HG03108 (cell line): ENCODE measurements at regions not wholly inside any gene's neighbourhood (a gene's known extent, or its start where the extent isn't known, plus 50 kb on each side); places are given as distances from the start of the nearest gene placed in this dataset.
"Not testable (repeated sequence)": the region's sequence is repeated elsewhere in the genome, so short reads cannot be mapped to it uniquely, and the experiment has no call there.

Source experiments
- ATAC-seq: cut with Tn5 transposase; IDR thresholded peaks from one replicate; pipeline ENCODE4 v1.9.1; 2021; ENCODE audit warnings: moderate library complexity; ENCODE audit not compliant: unreplicated experiment

DNA sequence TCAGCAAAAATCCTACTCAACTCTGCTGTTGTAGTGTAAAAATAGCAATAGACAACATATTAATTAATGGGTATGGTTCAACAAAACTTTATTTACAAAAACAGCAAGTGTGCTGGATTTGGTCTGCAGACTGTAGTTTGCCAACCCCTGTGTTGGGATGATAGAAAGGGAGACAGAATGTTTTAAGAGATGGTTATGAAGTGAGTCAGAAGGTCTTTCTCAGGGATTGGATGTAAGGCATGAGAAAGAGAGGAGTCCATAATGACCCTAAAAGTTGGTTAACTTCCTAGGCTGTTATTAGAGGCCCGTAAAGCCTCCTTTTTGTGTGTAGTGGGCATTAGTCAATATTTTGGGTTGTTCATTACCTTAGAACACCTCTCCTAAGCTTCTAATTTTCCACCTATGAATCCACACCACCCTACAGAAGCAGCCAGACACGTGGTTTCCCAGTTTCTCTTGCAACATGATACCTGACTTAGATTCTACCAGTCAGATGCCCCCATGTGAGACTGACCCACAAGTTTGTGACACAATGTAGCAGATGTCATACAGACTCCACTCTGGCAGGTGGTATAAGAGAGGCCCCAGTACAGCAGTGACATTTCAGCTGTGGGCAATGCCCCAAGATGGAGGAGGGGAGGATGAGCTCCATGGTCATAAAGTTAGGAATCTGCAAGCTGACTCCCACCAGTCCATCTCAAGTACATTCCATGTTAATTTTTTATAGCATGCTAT is 1015.6 kb downstream of the KCNMA1 start:
- ATAC-seq = no peak

DNA sequence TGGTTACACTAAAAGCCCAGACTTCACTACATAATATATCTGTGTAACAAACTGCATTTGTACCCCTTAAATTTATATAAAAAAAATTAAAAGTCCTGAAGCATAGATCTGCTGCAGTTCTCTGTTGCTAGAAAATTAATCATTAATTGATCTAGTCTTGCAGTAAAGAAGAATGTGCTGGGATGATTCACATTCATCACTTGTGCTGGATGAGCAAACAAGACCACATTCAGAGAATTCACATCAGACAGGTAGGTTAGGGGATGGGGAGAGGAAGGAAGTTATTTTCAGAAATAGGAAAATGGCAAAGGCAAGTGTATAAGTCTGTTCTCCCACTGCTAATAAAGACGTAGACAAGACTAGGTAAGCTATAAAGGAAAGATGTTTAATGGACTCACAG is 1019.0 kb downstream of the KCNMA1 start:
- no peak for ATAC-seq

DNA sequence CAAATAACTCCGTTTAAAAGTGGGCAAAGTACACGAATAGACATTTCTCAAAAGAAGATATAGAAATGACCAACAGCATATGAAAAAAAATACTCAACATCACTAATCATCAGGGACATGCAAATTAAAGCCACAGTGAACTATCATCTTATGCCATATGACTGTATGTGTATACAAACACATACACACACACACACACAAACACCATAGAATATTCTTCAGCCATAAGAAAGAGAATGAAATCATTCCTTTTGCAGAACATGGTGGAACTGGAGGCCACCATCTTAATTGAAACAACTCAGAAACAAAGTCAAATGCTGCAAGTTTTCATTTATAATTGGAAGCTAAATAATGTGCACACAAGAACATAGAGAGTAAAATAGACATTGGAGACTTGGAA is 1019.4 kb downstream of the KCNMA1 start:
- no peak for ATAC-seq

DNA sequence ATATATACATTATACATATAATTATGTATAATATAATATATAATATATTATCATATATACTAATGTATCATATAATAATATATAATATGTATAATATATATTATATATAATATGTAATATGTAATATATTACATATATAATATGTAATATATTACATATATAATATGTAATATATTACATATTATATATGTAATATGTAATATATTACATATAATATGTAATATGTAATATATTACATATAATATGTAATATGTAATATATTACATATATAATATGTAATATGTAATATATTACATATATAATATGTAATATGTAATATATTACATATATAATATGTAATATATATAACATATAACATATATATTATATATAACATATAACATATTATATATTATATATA is 1020.9 kb downstream of the KCNMA1 start:
- ATAC-seq = not testable (repeated sequence)

DNA sequence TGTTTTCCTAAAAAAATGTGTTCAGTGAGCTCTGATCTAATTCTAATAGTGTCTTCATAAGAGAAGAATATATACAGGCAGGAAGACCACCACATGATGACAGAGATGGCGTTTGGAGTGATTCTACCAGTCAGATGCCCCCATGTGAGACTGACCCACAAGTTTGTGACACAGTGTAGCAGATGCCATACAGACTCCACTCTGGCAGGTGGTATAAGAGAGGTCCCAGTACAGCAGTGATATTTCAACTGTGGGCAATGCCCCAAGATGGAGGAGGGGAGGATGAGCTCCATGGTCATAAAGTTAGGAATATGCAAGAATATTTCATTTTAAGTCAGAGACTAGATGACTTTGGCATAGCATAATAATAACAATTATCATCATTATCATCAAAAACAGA is 1022.6 kb downstream of the KCNMA1 start:
- ATAC-seq = no peak
